Mesenteric fat pad (tissue), 1 donor: ENCODE measurements at regions not wholly inside any gene's neighbourhood (a gene's known extent, or its start where the extent isn't known, plus 50 kb on each side); places are given as distances from the start of the nearest gene placed in this dataset.
"Not testable (repeated sequence)": the region's sequence is repeated elsewhere in the genome, so short reads cannot be mapped to it uniquely, and the experiment has no call there.

Experiments
- DNase-seq: peaks from one replicate; pipeline ENCODE4 v3.0.0-alpha.2; 2020; ENCODE audit warnings: low spot score
- donor health status: DM: yes; HTN: yes; CAD: no.

DNA sequence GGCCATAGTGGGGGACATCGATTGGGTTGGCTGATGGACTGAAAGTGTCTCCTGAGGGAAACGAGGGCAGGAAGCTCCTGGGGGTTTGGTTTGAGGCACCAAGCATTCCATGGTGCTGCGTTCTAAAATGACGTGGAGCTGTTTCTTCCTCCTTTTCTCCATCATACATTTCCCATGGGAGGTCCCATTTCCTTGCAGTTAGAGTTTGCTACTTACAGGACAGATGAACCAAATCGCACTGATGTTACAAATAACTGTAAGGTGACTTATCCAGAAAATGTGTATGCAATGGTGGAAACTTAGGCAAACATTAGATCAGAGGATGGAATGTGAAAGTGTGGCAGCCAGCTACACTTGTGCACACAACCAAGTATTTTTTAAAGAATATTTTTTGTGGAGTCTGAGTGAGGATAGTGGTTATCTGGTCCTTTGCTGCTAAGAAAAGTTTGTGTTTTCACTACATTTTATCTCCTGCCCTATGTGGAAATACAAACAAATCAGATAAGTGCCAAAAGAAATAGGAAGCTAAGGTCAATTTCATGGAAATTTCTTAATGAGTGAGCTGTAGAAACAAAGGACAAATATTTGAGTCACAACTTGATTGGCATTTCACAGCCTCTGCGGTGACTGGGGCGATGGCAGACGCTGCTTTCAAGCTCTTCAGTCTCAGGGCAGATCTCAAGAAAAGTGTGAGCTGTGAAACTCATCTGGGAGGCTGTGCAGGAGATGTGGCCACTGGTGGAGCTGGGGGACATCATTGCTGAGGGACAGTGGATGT, 256.2 kb downstream of the TSN start:
- no peak for DNase-seq

- no peak for DNase-seq
Measured at GRCh38 chr2:122018736-122019135, 263.3 kb downstream of the TSN start.

- DNase-seq = no peak
Measured at GRCh38 chr2:122019724-122020123, 264.3 kb downstream of the TSN start.

GRCh38 chr2:122020377-122020776, 264.9 kb downstream of the TSN start:
- no peak for DNase-seq

GRCh38 chr2:122021941-122022340, 266.5 kb downstream of the TSN start:
- DNase-seq = no peak

GRCh38 chr2:122022531-122022930, 267.1 kb downstream of the TSN start:
- DNase-seq = no peak

GRCh38 chr2:122023059-122023864, 267.8 kb downstream of the TSN start:
- DNase-seq = no peak

- no peak for DNase-seq
Measured at GRCh38 chr2:122027510-122028217, 272.2 kb downstream of the TSN start.

GRCh38 chr2:122028371-122029100, 273.1 kb downstream of the TSN start:
- no peak for DNase-seq

- no peak for DNase-seq
Measured at GRCh38 chr2:122029456-122029855, 274.0 kb downstream of the TSN start.

- DNase-seq = no peak
Measured at GRCh38 chr2:122029945-122030344, 274.5 kb downstream of the TSN start.

GRCh38 chr2:122031544-122032263, 276.3 kb downstream of the TSN start:
- no peak for DNase-seq

- DNase-seq = no peak
Measured at GRCh38 chr2:122032264-122032645, 276.8 kb downstream of the TSN start.

GRCh38 chr2:122033778-122034177, 278.3 kb downstream of the TSN start:
- no peak for DNase-seq

- DNase-seq = no peak
Measured at GRCh38 chr2:122034344-122034743, 278.9 kb downstream of the TSN start.

- no peak for DNase-seq
Measured at GRCh38 chr2:122034777-122035176, 279.3 kb downstream of the TSN start.

DNA sequence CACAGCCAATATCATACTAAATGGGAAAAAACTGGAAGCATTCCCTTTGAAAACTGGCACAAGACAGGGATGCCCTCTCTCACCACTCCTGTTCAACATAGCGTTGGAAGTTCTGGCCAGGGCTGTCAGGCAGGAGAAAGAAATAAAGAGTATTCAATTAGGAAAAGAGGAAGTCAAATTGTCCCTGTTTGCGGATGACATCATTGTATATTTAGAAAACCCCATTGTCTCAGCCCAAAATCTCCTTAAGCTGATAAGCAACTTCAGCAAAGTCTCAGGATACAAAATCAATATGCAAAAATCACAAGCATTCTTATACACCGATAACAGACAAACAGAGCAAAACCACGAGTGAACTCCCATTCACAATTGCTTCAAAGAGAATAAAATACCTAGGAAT, 283.4 kb downstream of the TSN start:
- not testable (repeated sequence) for DNase-seq

GRCh38 chr2:122041455-122041854, 286.0 kb downstream of the TSN start:
- no peak for DNase-seq

- DNase-seq = not testable (repeated sequence)
Measured at GRCh38 chr2:122051659-122052058, 296.2 kb downstream of the TSN start.

DNA sequence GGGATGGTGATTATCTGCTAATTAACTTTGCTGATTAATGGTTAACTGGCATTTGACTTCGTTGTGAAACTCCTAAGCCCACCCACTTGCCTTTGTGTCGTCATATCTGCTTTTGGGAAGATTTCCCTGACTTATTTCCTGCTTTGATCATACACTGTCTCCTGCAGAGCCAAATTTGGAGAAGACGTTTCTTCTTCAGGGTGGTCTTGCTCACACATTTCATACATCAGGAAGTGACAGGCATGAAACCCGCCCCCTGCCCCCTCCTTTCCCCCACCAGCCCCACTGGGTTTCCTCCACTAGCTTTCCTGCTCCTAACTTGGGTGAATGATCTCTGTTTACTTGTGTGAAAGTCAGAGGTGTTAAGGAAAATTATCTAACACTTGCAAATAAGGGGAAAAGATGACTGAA, 300.1 kb downstream of the TSN start:
- no peak for DNase-seq

- no peak for DNase-seq
Measured at GRCh38 chr2:122056853-122057252, 301.4 kb downstream of the TSN start.
